HG02610 (cell line): ENCODE measurements at regions not wholly inside any gene's neighbourhood (a gene's known extent, or its start where the extent isn't known, plus 50 kb on each side); places are given as distances from the start of the nearest gene placed in this dataset.
A peak's percentile ranks its signal among the peaks of the same experiment; 100 is the strongest.

Experiments
- ATAC-seq: cut with Tn5 transposase; IDR thresholded peaks from one replicate; pipeline ENCODE4 v1.9.1; 2021; ENCODE audit warnings: mild to moderate bottlenecking, moderate library complexity; ENCODE audit not compliant: unreplicated experiment

DNA sequence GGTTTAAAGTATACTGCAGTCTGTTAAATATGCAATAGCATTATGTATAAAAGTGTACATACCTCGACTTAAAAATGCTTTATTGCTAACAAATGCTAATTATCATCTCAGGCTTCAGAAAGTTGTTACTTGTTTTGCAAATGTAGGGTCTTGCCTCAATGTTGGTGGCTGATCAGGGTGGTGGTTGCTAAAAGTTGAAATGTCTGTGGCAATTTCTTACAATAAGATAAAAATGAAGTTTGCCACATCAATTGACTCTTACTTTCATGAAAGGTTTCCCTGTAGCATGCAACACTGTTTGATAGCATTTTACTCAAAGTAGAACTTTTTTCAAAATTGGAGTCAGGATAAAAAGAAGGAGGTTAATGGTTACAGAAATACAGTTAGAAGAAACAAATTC, 407.7 kb upstream of the OR4E1 start:
- ATAC-seq: no peak

GRCh38 chr14:22079766-22080165, 406.1 kb upstream of the OR4E1 start:
- no peak for ATAC-seq

DNA sequence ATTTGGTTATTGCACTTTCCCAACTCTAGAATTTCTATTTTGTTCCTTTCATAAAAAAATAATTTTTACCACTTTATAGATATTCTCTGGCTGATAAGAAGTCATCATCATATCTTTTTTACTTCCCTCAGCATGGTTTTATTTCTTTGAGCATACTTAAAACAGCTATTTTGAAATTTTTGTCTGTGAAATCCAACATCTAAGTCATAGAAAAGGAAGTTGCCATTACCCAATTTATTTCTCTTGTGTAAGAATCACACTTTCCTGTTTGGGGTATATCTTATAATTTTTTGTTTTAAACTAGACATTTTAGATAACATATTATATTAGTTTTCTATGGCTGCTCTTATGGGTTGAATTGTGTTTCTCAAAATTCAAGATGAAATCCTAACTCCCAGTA, 400.2 kb upstream of the OR4E1 start:
- ATAC-seq: no peak

DNA sequence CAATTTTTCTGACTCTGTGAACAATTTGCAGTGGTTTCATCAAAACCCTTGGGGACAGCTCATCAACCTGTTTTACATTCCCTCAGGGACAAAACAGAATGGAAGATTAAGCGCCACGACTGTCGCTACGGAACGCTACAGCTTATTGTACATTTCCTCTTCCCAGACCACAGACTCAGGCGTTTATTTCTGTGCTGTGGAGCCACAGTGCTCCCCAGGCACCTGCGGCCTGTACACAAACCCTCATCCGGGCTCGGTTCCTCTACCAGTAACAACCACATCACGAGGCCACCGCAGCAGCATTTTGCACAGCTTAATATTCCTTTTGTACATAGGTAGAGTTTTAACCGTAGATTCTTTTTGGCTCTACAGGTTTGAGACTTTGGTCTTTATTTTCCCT, 397.4 kb upstream of the OR4E1 start:
- ATAC-seq: peak; percentile 90

GRCh38 chr14:22070119-22070982, 396.7 kb upstream of the OR4E1 start:
- ATAC-seq: peak; percentile 30

DNA sequence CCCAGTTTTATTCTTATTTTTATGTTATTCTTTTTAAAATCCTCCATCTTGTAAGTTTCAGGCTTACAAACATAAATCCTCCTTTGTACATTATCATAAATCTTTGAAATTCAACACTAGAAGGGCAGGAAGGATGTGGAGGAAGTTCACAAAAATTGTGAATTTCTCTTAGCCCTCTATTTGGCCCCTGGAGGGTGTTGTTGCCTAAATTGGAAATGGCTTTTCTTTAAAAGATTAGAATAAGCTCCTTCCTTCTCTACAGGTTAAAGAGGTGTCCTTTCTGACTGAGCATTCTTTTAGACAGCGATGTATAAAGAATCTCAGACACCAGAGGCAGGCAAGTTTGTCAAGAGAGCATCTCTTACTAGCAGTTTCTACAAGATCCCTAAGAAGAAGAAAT, 391.7 kb upstream of the OR4E1 start:
- no peak for ATAC-seq

DNA sequence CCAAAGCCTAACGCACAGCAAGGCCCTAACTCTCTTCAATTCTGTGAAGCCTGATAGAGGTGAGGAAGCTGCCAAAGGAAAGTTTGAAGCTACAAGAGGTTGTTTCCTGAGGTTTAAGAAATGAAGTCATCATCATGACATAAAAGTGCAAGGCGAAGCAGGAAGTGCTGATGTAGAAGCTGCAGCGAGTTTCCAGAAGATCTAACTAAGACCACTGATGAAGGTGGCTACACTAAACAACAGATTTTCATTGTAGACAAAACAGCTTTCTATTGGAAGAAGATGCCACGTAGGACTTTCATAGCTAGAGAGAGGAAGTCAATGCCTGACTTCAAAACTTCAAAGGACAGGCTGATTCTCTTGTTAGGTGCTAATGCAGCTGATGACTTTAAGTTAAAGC, 385.6 kb upstream of the OR4E1 start:
- no peak for ATAC-seq

GRCh38 chr14:22052795-22053194, 379.2 kb upstream of the OR4E1 start:
- no peak for ATAC-seq

DNA sequence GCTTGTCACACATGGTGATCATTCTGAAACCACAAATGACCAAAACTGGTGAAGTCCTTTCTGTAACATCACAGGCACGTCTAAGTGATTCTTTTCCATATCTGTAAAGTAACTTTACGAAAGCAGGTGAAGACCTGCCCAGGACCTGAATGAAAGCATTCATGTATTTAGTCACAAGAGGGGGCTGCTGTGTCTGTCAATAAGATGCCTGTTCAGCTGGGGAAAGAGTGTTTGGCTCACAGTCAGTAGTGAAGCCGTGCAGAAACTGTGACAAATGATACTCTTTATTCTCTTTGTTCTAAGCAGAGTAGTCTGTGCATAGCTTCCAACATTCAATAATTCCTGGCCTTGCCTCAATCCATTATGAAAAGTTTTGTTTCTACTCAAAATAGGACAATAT, 373.5 kb upstream of the OR4E1 start:
- peak; percentile 60 for ATAC-seq

DNA sequence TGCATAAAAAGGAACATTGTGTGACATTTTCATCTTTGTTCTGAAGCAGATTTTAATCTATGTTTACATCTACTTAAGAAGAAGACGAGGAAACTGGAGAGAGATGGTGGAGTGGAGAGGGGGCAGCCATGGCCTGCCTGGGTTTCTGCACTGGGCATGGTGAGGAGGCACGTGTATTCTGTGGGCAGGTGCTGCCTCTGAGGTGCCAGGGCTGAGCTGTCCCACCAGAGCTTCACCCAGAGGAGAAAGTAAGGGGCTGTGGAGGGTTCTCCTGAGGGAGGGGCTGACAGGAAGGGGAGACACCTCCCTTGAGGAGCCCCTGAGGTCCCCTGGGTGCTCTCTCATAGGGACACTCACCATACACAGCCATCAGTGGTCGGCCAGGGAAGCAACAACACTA, 372.4 kb upstream of the OR4E1 start:
- no peak for ATAC-seq

GRCh38 chr14:22044193-22044592, 370.6 kb upstream of the OR4E1 start:
- no peak for ATAC-seq

DNA sequence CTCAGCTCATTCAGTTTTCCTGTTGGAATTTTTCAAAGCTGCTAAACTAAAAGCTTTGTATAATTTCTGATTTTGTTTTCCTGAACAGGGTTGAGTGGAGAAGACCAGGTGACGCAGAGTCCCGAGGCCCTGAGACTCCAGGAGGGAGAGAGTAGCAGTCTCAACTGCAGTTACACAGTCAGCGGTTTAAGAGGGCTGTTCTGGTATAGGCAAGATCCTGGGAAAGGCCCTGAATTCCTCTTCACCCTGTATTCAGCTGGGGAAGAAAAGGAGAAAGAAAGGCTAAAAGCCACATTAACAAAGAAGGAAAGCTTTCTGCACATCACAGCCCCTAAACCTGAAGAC, 367.1 kb upstream of the OR4E1 start:
- no peak for ATAC-seq

DNA sequence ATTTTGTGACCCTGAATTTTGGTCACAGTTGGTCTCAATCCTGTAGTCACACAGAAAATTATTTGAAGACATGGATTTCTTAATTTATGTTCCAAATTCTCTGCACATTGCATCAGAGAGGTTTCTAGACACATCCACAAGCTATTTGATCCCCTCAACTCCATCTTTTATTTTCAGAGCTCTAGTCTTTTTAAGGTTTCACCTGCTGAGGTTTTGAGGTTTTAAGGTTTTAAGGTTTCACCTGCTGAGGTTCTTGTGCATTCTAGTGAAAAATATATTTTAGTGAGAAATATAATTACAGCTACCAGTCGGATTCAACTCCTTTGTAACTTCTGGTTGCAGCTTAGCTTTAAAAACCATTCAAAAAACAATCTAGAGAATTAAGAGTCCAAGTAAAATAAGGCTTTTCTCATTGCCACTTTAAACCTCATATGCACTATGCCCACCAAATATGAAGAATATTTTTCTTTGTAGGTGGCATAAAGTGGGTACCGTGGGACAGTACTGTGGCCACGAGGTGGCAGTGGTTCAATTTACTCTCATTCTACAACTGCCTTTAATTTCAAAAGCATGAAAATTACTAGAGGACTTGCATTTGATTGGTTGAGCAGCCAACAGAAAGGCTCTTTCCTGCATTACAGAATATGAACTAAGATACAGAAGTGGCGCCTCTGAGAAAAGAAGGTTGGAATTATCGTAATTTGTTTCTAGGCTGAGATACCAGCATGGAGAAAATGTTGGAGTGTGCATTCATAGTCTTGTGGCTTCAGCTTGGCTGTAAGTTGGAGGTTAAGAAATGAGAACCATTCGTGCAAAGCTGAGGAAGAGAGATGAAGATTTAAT, 366.5 kb upstream of the OR4E1 start:
- no peak for ATAC-seq

DNA sequence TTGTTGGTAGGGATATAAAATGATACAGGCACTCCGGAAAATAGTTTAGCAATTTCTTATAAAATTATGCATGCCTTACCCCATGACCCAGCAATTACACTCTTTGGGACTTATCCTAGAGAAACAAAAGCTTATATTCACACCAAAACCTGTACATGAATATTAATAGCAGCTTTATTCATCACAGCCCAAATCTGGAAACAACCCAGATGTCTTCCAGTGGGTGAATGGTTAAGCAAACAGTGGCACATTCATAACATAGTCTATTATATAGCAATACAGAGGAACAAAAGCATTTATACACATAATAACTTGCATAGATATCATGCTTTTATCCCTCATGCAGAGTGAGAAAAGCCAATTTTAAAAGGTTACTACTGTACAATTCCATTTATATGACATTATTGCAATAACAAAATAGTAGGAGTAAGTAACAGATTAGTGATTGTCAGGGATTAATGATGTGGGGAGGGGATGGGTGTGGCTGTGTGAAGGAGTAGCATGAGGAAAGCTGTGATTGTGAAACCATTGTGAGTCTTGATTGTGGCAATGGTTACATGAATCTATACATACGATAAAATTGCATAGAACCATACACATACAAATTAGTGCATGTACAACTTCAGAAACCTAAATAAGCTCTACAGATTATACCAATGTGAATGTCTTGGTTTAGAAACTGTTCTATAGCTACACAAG, 363.1 kb upstream of the OR4E1 start:
- ATAC-seq: no peak

GRCh38 chr14:22026527-22026926, 352.9 kb upstream of the OR4E1 start:
- no peak for ATAC-seq

DNA sequence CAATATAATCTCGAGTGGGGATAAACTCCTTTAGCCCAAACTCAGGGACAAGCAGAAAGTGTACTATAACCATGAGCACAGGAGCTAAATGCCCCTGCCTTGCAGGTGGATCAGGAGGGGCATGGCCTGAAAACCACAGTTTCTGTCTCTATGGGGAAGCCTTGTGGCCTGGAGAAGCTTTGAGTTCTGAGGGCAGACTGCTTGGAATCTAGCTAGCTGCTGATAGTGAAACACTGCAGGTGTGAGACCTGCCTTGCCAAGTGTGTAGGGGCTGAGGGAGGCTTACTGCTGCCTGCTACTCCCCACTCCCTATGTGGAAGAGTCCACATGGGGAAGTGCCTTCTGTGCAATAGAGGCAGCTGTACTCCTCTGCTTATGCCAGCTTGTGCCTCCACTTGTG, 352.3 kb upstream of the OR4E1 start:
- ATAC-seq: no peak

DNA sequence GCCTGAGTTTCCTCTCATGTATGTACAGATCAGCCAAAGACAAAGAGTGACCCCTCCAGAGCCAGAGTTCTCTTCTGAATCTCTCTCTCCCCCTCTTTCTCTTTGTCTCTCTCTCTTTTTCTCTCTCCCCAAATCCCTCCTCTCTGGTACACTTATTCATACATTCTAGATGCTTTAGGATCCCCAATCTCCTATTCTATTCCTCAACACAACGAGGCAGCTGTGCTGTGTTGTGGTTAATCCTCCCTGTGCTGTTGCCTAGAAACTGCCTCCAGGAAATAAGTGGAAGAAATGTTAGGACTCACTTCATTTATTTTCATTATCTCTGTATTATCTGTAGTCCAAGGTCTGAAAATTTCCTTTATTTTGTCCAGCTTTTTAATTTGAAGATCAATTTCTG, 350.5 kb upstream of the OR4E1 start:
- ATAC-seq: no peak

DNA sequence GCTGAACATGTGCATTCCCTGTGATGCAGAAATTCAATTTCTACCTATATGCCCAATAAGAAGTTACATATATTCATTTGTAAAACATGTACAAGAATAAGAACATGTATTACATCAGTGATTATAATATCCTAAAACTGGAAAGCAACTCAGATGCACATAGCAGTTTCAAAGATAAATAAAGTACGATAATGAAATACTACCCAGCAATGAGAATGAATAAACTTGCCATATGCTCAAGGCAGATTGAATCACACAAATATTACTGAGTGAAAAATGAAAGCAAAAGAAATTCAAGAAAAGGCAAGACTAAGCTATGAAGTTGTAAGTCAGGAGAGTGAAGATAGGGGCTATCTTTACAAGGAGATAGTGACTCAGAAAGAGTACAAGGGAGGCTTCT, 345.3 kb upstream of the OR4E1 start:
- ATAC-seq: no peak

- no peak for ATAC-seq
Observed at GRCh38 chr14:22012452-22012851, 338.8 kb upstream of the OR4E1 start.

DNA sequence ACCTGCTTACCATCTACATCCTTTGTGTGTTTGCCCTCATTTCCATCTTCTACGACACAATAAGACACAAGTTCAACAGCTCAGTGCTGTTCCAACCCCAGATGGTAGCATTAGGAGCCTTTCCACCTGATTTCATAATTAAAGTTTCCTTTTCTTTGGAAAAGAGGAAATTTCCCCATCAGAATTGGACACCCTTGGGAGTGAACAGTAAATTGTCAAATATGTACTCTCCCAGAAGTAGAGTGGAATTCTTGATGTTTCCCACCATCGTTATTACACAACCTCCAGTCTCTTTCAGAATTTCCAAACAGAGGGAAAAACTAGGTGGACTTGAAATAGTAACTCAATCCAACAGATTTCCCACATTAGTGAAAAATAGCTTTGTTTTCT, 337.6 kb upstream of the OR4E1 start:
- ATAC-seq: no peak

GRCh38 chr14:22010545-22011252, 337.1 kb upstream of the OR4E1 start:
- no peak for ATAC-seq
